ENCODE measurements at regions not wholly inside any gene's neighbourhood (a gene's known extent, or its start where the extent isn't known, plus 50 kb on each side); places are given as distances from the start of the nearest gene placed in this dataset.

GRCh38 chr5:175216991-175217390 is 227.0 kb downstream of the DRD1 start:
- Histone ChIP-seq H3K9me2 (ENCODE audit: low read depth, low read length) (no peaks in the 10 kb centered on the region), H3K79me2 (ENCODE audit: insufficient read depth, low read length) (no peaks in the 10 kb centered on the region), H3K4me2 (ENCODE audit: low read length) (no peak overlapping the region), H3K4me3 (ENCODE audit: low read depth, low read length, poor library complexity, severe bottlenecking) (no peak overlapping the region), H3K9ac (ENCODE audit: low read length) (no peak overlapping the region), H3F3A (ENCODE audit: insufficient read depth, low read length) (no peaks in the 10 kb centered on the region), H3K4me1 (ENCODE audit: insufficient read depth, low read length, severe bottlenecking) (no peaks in the 10 kb centered on the region), H3K27ac (ENCODE audit: low read depth, low read length, poor library complexity, severe bottlenecking) (no peak overlapping the region), H4K20me1 (ENCODE audit: insufficient read depth, low read length) (no peaks in the 10 kb centered on the region), H2AFZ (ENCODE audit: low read length) (no peak overlapping the region), H3K36me3 (ENCODE audit: insufficient read depth, low read length) (no peaks in the 10 kb centered on the region), H3K27me3 (ENCODE audit: insufficient read depth, low read length) (no peaks in the 10 kb centered on the region), H3K9me3 (ENCODE audit: low read length) (no peaks in the 10 kb centered on the region)
- TF ChIP-seq CTCF (IDR thresholded peaks at IDR 0.05; ENCODE audit: low read length) = no peak
- TF ChIP-seq EZH2 (IDR thresholded peaks at IDR 0.05; ENCODE audit: borderline replicate concordance, low read length) = no peak

GRCh38 chr5:175215906-175216305 is 228.1 kb downstream of the DRD1 start:
- H3K36me3 ChIP-seq (ENCODE audit: insufficient read depth, low read length) = no peaks in the 10 kb centered on the region
- H3K4me3 ChIP-seq (ENCODE audit: low read depth, low read length, poor library complexity, severe bottlenecking) = no peak overlapping the region
- H3K9ac ChIP-seq (ENCODE audit: low read length) = no peak overlapping the region
- no peaks in the 10 kb centered on the region for H4K20me1 ChIP-seq (ENCODE audit: insufficient read depth, low read length)
- no peak overlapping the region for H2AFZ ChIP-seq (ENCODE audit: low read length)
- no peak overlapping the region for H3K4me2 ChIP-seq (ENCODE audit: low read length)
- H3K27ac ChIP-seq (ENCODE audit: low read depth, low read length, poor library complexity, severe bottlenecking) = no peak overlapping the region
- H3K79me2 ChIP-seq (ENCODE audit: insufficient read depth, low read length) = no peaks in the 10 kb centered on the region
- no peaks in the 10 kb centered on the region for H3K9me3 ChIP-seq (ENCODE audit: low read length)
- TF ChIP-seq EZH2 (IDR thresholded peaks at IDR 0.05; ENCODE audit: borderline replicate concordance, low read length) = no peak
- TF ChIP-seq CTCF (IDR thresholded peaks at IDR 0.05; ENCODE audit: low read length) = no peak
- H3K9me2 ChIP-seq (ENCODE audit: low read depth, low read length) = no peaks in the 10 kb centered on the region
- H3F3A ChIP-seq (ENCODE audit: insufficient read depth, low read length) = no peaks in the 10 kb centered on the region
- H3K4me1 ChIP-seq (ENCODE audit: insufficient read depth, low read length, severe bottlenecking) = no peaks in the 10 kb centered on the region
- H3K27me3 ChIP-seq (ENCODE audit: insufficient read depth, low read length) = no peaks in the 10 kb centered on the region

- Histone ChIP-seq H3K27me3 (ENCODE audit: insufficient read depth, low read length) (no peaks in the 10 kb centered on the region), H3K79me2 (ENCODE audit: insufficient read depth, low read length) (no peaks in the 10 kb centered on the region), H3K9me2 (ENCODE audit: low read depth, low read length) (no peaks in the 10 kb centered on the region), H3K9ac (ENCODE audit: low read length) (no peak overlapping the region), H3K27ac (ENCODE audit: low read depth, low read length, poor library complexity, severe bottlenecking) (no peak overlapping the region), H4K20me1 (ENCODE audit: insufficient read depth, low read length) (no peaks in the 10 kb centered on the region), H3K9me3 (ENCODE audit: low read length) (no peaks in the 10 kb centered on the region), H3K4me3 (ENCODE audit: low read depth, low read length, poor library complexity, severe bottlenecking) (no peak overlapping the region), H3F3A (ENCODE audit: insufficient read depth, low read length) (no peaks in the 10 kb centered on the region), H2AFZ (ENCODE audit: low read length) (no peak overlapping the region), H3K4me2 (ENCODE audit: low read length) (no peak overlapping the region), H3K4me1 (ENCODE audit: insufficient read depth, low read length, severe bottlenecking) (no peaks in the 10 kb centered on the region), H3K36me3 (ENCODE audit: insufficient read depth, low read length) (no peaks in the 10 kb centered on the region)
- TF ChIP-seq CTCF (IDR thresholded peaks at IDR 0.05; ENCODE audit: low read length) = no peak
- no peak for TF ChIP-seq EZH2 (IDR thresholded peaks at IDR 0.05; ENCODE audit: borderline replicate concordance, low read length)
These were observed 229.8 kb downstream of the DRD1 start for GRCh38 chr5:175214152-175214551.

Data from OCI-LY1 (cell line).